GM19328 (cell line): ENCODE measurements at regions not wholly inside any gene's neighbourhood (a gene's known extent, or its start where the extent isn't known, plus 50 kb on each side); places are given as distances from the start of the nearest gene placed in this dataset.
"Not testable (repeated sequence)": the region's sequence is repeated elsewhere in the genome, so short reads cannot be mapped to it uniquely, and the experiment has no call there.

ENCODE experiments used
- ATAC-seq: cut with Tn5 transposase; IDR thresholded peaks from one replicate; pipeline ENCODE4 v1.9.1; 2021; ENCODE audit warnings: mild to moderate bottlenecking, moderate library complexity; ENCODE audit not compliant: unreplicated experiment

DNA sequence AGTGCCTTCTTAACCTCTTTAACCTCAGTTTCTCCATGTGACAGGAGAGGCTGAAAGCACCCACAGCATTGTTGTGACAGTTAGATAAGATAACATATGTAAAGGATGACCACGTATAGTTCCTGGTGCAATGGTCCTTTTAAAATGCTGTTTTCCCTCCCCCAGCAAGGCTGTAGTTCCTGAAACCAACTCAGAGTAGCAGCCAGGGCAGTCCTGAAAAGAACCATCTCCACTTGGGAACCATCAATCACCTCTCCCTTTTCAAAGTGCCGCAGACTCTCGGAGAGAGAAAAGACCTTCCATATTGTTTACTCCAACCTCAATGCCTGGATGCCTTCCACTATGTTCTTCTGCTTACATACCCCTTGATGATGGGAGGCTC lies 158.8 kb downstream of the DDX1 start:
- ATAC-seq, result no peak

DNA sequence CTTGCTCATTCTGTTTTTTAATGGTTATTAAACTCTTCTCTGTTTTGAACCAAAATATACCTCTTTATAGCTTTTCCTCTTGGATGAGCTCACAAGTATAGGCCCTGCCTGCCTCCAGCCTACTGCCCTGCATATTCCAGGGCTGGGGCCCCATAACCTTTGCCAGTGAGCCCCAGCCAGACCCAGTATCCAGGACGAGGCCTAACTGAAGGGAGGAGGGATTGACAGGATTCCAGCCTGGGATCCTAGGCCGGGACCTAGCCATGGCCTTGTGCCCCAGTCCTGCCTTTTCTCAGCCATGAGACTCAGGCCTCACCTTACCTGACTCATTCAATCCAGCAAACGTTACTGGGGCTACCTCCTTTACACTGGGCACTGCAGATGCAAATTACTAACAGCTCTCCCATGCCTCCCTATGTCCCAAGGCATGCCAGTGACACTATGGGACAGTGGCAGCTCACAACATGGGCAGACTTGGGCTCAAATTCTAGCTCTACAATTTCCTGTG lies 159.2 kb downstream of the DDX1 start:
- ATAC-seq, result no peak

- ATAC-seq, result no peak
These were observed 159.8 kb downstream of the DDX1 start for GRCh38 chr2:15751477-15751876.

DNA sequence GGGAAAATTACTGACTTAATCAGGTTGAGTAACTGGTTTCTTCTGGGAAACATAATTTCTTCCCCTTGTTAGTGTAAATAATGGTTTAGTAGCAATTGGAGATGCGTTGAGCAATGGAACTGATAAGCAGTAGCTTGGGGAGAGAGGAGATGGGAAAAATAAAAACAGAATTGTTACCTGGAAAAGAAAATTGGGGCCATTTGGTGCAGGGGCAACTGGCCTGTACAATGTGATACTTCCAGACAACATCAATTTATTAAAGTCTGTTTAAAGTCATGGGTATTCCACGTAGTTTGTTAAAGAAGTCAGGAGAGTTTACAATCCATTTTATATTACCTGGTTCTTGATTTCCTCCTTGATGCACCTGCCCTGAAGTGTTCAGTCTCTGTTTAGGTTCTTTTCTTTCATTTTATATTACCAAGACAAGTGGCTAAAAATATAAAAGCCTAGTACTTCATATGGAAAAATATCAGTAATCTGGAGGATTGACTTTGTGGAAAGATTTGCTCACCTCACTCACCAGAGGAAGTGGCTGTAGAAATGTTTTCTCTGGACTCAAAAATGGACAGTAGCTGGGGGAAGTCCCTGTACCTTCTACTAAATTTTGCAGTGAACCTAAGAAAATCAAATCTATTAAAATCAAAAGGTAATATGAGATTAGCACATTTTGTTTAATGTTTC lies 161.0 kb downstream of the DDX1 start:
- no peak for ATAC-seq

GRCh38 chr2:15753233-15753798 lies 161.6 kb downstream of the DDX1 start:
- ATAC-seq, result no peak

- no peak for ATAC-seq
These were observed 162.4 kb downstream of the DDX1 start for GRCh38 chr2:15753811-15754702.

DNA sequence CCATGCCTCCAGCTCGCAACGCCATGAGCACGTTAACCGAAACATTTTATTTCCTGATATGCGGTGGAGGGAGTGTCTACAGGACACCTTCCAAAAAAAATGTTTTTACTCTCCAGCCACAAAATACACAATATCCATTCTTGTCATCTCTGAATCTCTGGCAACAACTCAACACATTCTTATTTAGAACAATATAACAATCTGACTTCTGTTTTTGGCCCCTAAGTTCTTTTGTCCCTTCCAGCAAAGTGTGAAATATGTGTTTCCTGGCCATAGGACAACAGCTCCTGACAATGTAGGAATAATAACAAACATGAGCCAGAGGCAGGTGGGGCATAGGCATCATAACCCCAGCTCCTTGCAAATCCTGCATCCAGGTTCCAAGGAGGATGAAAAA lies 163.0 kb downstream of the DDX1 start:
- no peak for ATAC-seq

- ATAC-seq, result no peak
These were observed 163.9 kb downstream of the DDX1 start for GRCh38 chr2:15755528-15755927.

- ATAC-seq, result no peak
These were observed 164.4 kb downstream of the DDX1 start for GRCh38 chr2:15756011-15756550.

DNA sequence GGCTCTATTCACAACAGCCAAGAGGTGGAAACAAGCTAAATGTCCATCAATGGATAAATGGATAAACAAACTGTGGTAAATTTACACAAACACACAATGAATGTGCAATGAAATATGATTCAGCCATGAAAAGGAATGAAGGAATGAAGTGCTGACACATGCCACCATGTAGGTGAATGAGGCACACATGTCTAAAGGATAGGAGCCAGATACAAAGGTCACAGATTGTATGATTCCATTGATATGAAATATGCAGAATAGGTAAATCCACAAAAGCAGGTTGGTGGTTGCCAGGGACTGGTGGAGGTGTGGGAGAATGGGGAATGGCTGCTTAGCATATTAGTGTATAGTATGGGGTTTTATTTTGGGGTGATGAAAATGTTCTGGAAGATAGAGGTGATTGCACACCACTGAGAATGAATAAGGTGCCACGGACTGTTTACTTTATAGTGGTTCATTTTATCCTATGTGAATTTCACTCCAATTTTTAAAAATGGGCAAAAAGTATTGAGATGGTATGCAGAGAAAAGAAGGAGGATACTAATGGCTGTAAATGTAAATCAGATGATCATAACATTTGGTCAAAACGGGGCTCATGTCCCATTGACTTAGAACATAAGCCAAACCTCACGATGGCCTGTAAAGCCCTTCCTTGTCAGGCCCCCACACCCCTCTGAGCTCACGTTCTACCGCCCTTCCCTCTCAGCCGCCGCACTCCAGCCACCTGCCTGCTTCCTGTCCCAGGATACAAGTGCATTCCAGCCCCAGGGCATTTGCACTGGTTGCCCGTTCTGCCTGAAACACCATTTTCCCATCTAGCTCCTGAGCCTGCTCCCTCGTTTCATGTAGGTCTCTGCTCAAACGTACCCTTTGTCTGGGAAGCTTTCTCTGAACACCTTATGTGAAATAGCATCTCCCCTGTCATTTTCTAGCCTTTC lies 165.5 kb downstream of the DDX1 start:
- no peak for ATAC-seq

GRCh38 chr2:15757820-15758586 lies 166.3 kb downstream of the DDX1 start:
- ATAC-seq, result no peak

DNA sequence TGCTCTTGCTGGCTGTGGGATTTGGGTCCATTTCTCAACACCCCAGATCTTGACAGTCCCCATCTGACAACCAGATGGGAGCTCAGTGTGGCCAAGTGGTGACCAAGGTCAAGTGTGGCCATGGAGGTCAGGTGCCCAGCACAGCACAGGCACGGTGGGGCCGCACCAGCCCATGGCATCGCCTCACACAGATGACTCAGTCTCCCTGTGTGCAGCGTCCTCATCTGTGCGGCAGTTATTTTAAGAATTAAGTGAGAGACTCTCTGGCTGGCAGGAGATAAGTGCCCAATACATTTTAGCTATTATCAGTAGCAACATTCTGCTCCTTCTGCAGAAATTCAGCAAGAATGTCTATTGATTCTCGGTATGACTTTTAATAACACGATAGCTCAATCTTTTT lies 167.2 kb downstream of the DDX1 start:
- ATAC-seq, result no peak

DNA sequence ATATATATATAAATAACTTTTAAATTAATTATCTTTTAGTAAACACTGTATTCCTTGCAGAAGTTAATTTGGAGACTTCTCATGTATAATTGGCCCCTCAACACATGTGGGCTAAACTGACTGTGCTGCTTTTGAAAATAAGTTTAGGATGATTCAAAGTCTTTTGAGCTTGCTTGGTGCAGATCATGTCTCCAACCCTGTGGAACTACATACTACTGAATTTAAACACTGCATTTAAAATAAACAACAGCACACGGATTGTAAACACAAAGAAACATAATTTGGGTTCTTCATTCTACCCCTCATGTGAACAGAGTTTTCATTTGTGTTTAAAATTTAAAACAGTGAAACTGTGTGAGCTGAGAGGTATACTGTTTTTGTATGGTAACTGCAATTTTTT lies 167.7 kb downstream of the DDX1 start:
- ATAC-seq, result no peak

DNA sequence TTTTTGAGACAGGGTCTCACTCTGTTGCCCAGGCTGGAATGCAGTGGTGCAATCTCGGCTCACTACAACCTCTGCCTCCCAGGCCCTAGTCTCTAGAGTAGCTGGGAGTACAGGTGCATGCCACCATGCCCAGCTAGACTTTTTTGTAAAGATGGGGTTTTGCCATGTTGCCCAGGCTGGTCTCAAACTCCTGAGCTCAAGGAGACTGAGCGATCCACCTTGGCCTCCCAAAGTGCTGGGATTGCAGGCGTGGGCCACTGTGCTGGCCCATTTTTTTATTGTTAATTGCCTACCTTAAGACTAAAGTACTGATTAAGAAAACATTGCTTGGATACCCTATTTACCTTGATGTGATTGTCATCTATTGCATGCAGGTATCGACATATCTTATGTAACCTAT lies 168.1 kb downstream of the DDX1 start:
- not testable (repeated sequence) for ATAC-seq

GRCh38 chr2:15760232-15760910 lies 168.7 kb downstream of the DDX1 start:
- ATAC-seq, result no peak

DNA sequence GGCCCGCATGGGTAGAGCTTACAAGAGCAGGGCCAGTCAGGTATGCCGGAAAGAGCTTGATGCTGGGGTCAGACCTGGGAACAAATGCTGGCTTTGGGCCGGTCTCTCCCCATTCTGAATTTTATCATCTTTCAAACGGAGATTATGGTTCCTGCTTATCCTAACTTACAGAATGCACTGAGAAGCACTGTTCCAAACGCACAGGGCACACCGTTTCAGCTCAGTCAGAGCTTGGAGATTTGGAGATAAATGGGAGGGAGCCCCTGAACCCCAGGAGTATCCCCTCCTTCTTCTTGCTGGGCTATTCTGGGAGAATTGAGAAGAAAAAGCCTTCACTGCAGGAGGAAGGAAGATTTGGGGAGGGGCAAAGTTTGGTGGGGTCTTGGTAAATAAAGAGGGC lies 169.4 kb downstream of the DDX1 start:
- ATAC-seq, result no peak

DNA sequence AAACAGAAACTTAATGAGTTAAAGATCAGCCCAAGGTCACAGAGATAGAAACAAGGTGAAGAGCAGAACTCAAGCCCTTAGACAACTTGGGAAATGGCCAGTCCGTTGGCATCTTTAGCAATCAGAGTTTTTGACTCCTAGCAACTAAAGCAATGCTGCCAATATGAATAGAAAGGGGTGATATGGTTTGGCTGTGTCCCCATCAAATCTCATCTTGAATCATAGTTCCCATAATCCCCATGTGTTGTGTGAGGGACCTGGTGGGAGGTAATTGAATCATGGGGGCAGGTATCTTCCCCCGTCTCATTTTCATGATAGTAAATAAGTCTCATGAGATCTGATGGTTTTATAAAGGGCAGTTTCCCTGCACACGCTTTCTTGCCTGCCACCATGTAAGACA lies 170.2 kb downstream of the DDX1 start:
- ATAC-seq, result no peak

DNA sequence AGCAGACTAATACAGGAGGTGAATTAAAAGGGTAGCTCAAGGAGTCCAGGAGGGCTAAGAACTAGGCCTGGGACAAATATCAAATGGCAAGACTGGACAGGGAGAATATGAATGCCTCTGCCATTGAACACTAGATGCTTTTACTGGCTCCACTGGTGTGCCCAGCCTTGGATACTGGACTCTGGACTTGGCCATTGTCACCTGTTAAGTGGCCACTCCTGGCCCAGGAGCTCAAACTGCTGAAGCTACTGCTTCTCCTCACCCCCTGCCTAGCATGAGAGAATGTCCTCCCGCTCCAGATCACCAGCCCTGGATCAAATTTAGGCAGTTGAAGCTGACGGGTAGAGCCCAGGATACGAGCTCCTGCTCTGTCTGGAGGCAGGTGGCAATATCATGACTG lies 170.8 kb downstream of the DDX1 start:
- ATAC-seq, result no peak
